ENCODE measurements at regions not wholly inside any gene's neighbourhood (a gene's known extent, or its start where the extent isn't known, plus 50 kb on each side); places are given as distances from the start of the nearest gene placed in this dataset.

GRCh38 chrX:117327373-117327772 is 789.2 kb downstream of the KLHL13 start:
- TF ChIP-seq CTCF (conservative IDR thresholded peaks at IDR 0.05; ENCODE audit: low read depth, low read length) (no peak), EZH2 (IDR thresholded peaks at IDR 0.05; ENCODE audit: borderline replicate concordance, low read depth, low read length, poor library complexity, severe bottlenecking) (no peak)

Data from A673 (cell line).